Hepatic stellate cell (primary cell): ENCODE measurements at regions not wholly inside any gene's neighbourhood (a gene's known extent, or its start where the extent isn't known, plus 50 kb on each side); places are given as distances from the start of the nearest gene placed in this dataset.

Source experiments
- DNase-seq: peaks from one replicate; pipeline ENCODE4 v3.0.0; 2011; ENCODE audit warnings: low spot score

- no peak for DNase-seq
These were observed 435.2 kb upstream of the AUTS2 start for GRCh38 chr7:69162931-69163670.

- no peak for DNase-seq
These were observed 431.2 kb upstream of the AUTS2 start for GRCh38 chr7:69166979-69167516.

- no peak for DNase-seq
These were observed 428.9 kb upstream of the AUTS2 start for GRCh38 chr7:69169386-69169785.

- no peak for DNase-seq
These were observed 425.8 kb upstream of the AUTS2 start for GRCh38 chr7:69172357-69173077.

- no peak for DNase-seq
These were observed 424.9 kb upstream of the AUTS2 start for GRCh38 chr7:69173341-69173740.

- DNase-seq: no peak
These were observed 424.4 kb upstream of the AUTS2 start for GRCh38 chr7:69173846-69174245.

- DNase-seq: no peak
These were observed 421.4 kb upstream of the AUTS2 start for GRCh38 chr7:69176841-69177240.

GRCh38 chr7:69177461-69177861, 420.8 kb upstream of the AUTS2 start:
- DNase-seq: no peak

- DNase-seq: no peak
These were observed 420.3 kb upstream of the AUTS2 start for GRCh38 chr7:69177941-69178494.

GRCh38 chr7:69180662-69181061, 417.6 kb upstream of the AUTS2 start:
- DNase-seq: no peak

- no peak for DNase-seq
These were observed 415.4 kb upstream of the AUTS2 start for GRCh38 chr7:69182596-69183467.

- no peak for DNase-seq
These were observed 413.9 kb upstream of the AUTS2 start for GRCh38 chr7:69184339-69184738.

GRCh38 chr7:69185170-69185569, 413.1 kb upstream of the AUTS2 start:
- no peak for DNase-seq

- DNase-seq: no peak
These were observed 411.3 kb upstream of the AUTS2 start for GRCh38 chr7:69186974-69187373.

- no peak for DNase-seq
These were observed 410.4 kb upstream of the AUTS2 start for GRCh38 chr7:69187824-69188333.

GRCh38 chr7:69189406-69189805, 408.9 kb upstream of the AUTS2 start:
- no peak for DNase-seq

GRCh38 chr7:69190025-69190424, 408.2 kb upstream of the AUTS2 start:
- DNase-seq: no peak

GRCh38 chr7:69190763-69191162, 407.5 kb upstream of the AUTS2 start:
- no peak for DNase-seq

- DNase-seq: no peak
These were observed 406.1 kb upstream of the AUTS2 start for GRCh38 chr7:69192134-69192533.

- no peak for DNase-seq
These were observed 405.2 kb upstream of the AUTS2 start for GRCh38 chr7:69193061-69193460.

- no peak for DNase-seq
These were observed 401.7 kb upstream of the AUTS2 start for GRCh38 chr7:69196593-69196992.

GRCh38 chr7:69198250-69198649, 400.0 kb upstream of the AUTS2 start:
- no peak for DNase-seq
